Thyroid gland (tissue), 4 donors: ENCODE measurements at regions not wholly inside any gene's neighbourhood (a gene's known extent, or its start where the extent isn't known, plus 50 kb on each side); places are given as distances from the start of the nearest gene placed in this dataset.

Experiments
- CTCF ChIP-seq, 6 experiments: fragments of 200-600 bp in 3 of 6; fragments of 450-650 bp in 3 of 6; sonication (generic) in 3 of 6; IDR thresholded peaks; one replicate each; pipeline ENCODE4 v1.5.1; 2016 to 2019; ENCODE audit warnings: antibody characterized with exemption in 6 of 6, mild to moderate bottlenecking in 2 of 6, inconsistent platforms in 1 of 6, moderate library complexity in 1 of 6
- POLR2A ChIP-seq, 2 donors: fragments of 450-650 bp; IDR thresholded peaks; one replicate each; pipeline ENCODE4 v1.6.1; 2017; ENCODE audit warnings: antibody characterized with exemption in 2 of 2, mild to moderate bottlenecking in 2 of 2, moderate library complexity in 1 of 2

- TF ChIP-seq POLR2A (IDR thresholded peaks at IDR 0.05) (no peak), CTCF (IDR thresholded peaks at IDR 0.05) (no peak)
Measured at GRCh38 chr9:20028849-20029231, 240.0 kb upstream of the SLC24A2 start.
